IMR-90 (cell line): ENCODE measurements at regions not wholly inside any gene's neighbourhood (a gene's known extent, or its start where the extent isn't known, plus 50 kb on each side); places are given as distances from the start of the nearest gene placed in this dataset.

Source experiments
- ATAC-seq: fragments of 200-7000 bp; cut with Tn5 transposase; 2 replicates; pipeline ENCODE4 v1.9.1; 2020; ENCODE audit warnings: low read depth, mild to moderate bottlenecking, moderate library complexity
- BruUV-seq: library from RNA; stranded (reverse); fragments of 400-500 nt; replicated peaks from 2 replicates; lab custom pipeline; 2021; lab: Mats Ljungman, UMichigan
- CTCF ChIA-PET: fragments of 300-600 bp; formaldehyde crosslinking; extraction: SDS; loops from one replicate; lab custom pipeline; 2021; ENCODE audit warnings: antibody characterized with exemption; lab: Yijun Ruan, JAX
- POLR2A ChIA-PET: fragments of 300-600 bp; sonication (Branson Sonifier 250); formaldehyde crosslinking; loops from one replicate; lab custom pipeline; 2022; ENCODE audit warnings: antibody characterized with exemption; ENCODE audit not compliant: unreplicated experiment; lab: Charles Lee
- DNase-seq: peaks from one replicate; pipeline ENCODE4 v3.0.0; 2013
- H2AFZ ChIP-seq: replicated peaks from 2 replicates; pipeline ENCODE3; 2013; ENCODE audit warnings: low read length, mild to moderate bottlenecking; ENCODE audit not compliant: poor library complexity
- H2AK5ac ChIP-seq: 2 replicates; pipeline ENCODE4 v1.6.1; 2013; ENCODE audit warnings: low read depth, low read length, inconsistent platforms
- H2AK9ac ChIP-seq: replicated peaks from 2 replicates; pipeline ENCODE3; 2013; ENCODE audit warnings: mild to moderate bottlenecking, low read depth, low read length, moderate library complexity; ENCODE audit not compliant: poor library complexity
- H2BK120ac ChIP-seq: 2 replicates; pipeline ENCODE4 v1.6.1; 2013; ENCODE audit warnings: low read depth, low read length, inconsistent platforms
- H2BK15ac ChIP-seq: 3 replicates; pipeline ENCODE4 v1.6.1; 2013; ENCODE audit warnings: low read depth, low read length, inconsistent platforms
- H2BK20ac ChIP-seq: 2 replicates; pipeline ENCODE4 v1.6.1; 2013; ENCODE audit warnings: low read depth, mild to moderate bottlenecking, inconsistent platforms, low read length, moderate library complexity
- H2BK5ac ChIP-seq: 2 replicates; pipeline ENCODE4 v1.6.1; 2013; ENCODE audit warnings: mild to moderate bottlenecking, low read depth, low read length, inconsistent platforms; ENCODE audit not compliant: poor library complexity, severe bottlenecking
- H3K14ac ChIP-seq: replicated peaks from 2 replicates; pipeline ENCODE4 v1.6.1; 2013; ENCODE audit warnings: low read depth, low read length, inconsistent platforms
- H3K18ac ChIP-seq: 2 replicates; pipeline ENCODE4 v1.6.1; 2013; ENCODE audit warnings: low read depth, low read length, control low read depth
- H3K23ac ChIP-seq: 2 replicates; pipeline ENCODE4 v1.6.1; 2013; ENCODE audit warnings: low read depth, low read length, inconsistent platforms
- H3K27ac ChIP-seq: 2 replicates; pipeline ENCODE4 v1.5.1; 2013; ENCODE audit warnings: mild to moderate bottlenecking, control low read depth, low read length; ENCODE audit not compliant: insufficient read depth
- H3K27me3 ChIP-seq: 2 replicates; pipeline ENCODE4 v1.6.1; 2013; ENCODE audit warnings: low read length; ENCODE audit not compliant: control insufficient read depth, insufficient read depth
- H3K36me3 ChIP-seq: 2 replicates; pipeline ENCODE4 v1.6.1; 2013; ENCODE audit warnings: low read length, mixed read lengths; ENCODE audit not compliant: control insufficient read depth, insufficient read depth
- H3K4ac ChIP-seq: 2 replicates; pipeline ENCODE4 v1.6.1; 2013; ENCODE audit warnings: low read depth, low read length, inconsistent platforms
- H3K4me1 ChIP-seq: 2 replicates; pipeline ENCODE4 v1.6.1; 2013; ENCODE audit warnings: low read length, mixed read lengths; ENCODE audit not compliant: control insufficient read depth, insufficient read depth
- H3K4me2 ChIP-seq: 2 replicates; pipeline ENCODE4 v1.6.1; 2013; ENCODE audit warnings: low read depth, mild to moderate bottlenecking, control low read depth, low read length, moderate library complexity
- H3K4me3 ChIP-seq: 2 replicates; pipeline ENCODE4 v1.5.1; 2013; ENCODE audit warnings: low read depth, mild to moderate bottlenecking, control low read depth, low read length, moderate library complexity; ENCODE audit not compliant: insufficient read depth
- H3K56ac ChIP-seq: 2 replicates; pipeline ENCODE4 v1.6.1; 2013; ENCODE audit warnings: low read length, inconsistent platforms; ENCODE audit not compliant: insufficient read depth; ENCODE audit errors: extremely low read depth
- H3K79me1 ChIP-seq, 2 experiments: 2 replicates each; pipeline ENCODE4 v1.6.1; 2013; ENCODE audit warnings: low read length in 2 of 2, inconsistent platforms in 1 of 2, low read depth in 1 of 2
- H3K9ac ChIP-seq: 2 replicates; pipeline ENCODE4 v1.6.1; 2013; ENCODE audit warnings: low read depth, low read length, control low read depth
- H3K9me1 ChIP-seq: 2 replicates; pipeline ENCODE4 v1.6.1; 2013; ENCODE audit warnings: low read length, inconsistent platforms; ENCODE audit not compliant: insufficient read depth
- H3K9me3 ChIP-seq: 2 replicates; pipeline ENCODE4 v1.6.1; 2013; ENCODE audit warnings: low read length; ENCODE audit not compliant: control insufficient read depth, insufficient read depth
- H4K20me1 ChIP-seq: 2 replicates; pipeline ENCODE4 v1.6.1; 2013; ENCODE audit warnings: low read length, inconsistent platforms; ENCODE audit not compliant: insufficient read depth
- H4K5ac ChIP-seq: 2 replicates; pipeline ENCODE4 v1.6.1; 2013; ENCODE audit warnings: mild to moderate bottlenecking, low read depth, low read length, control low read depth
- H4K8ac ChIP-seq, 2 experiments: 2 replicates each; pipeline ENCODE4 v1.6.1; 2013; ENCODE audit warnings: low read depth in 2 of 2, low read length in 2 of 2, control low read depth in 1 of 2, inconsistent platforms in 1 of 2
- H4K91ac ChIP-seq: 2 replicates; pipeline ENCODE4 v1.6.1; 2013; ENCODE audit warnings: low read depth, low read length, inconsistent platforms; ENCODE audit not compliant: insufficient read depth
- BHLHE40 ChIP-seq: fragments of 150-350 bp; IDR thresholded peaks from 2 replicates; pipeline ENCODE4 v1.6.1; 2016; ENCODE audit warnings: mild to moderate bottlenecking, low read depth, low read length
- CEBPB ChIP-seq: IDR thresholded peaks from 2 replicates; pipeline ENCODE4 v1.6.1; 2012; ENCODE audit warnings: low read depth, low read length, improper control_type of control experiment
- FOS ChIP-seq: fragments of 150-350 bp; IDR thresholded peaks from 2 replicates; pipeline ENCODE4 v1.6.1; 2016; ENCODE audit warnings: low read depth, low read length
- MAFK ChIP-seq: IDR thresholded peaks from 2 replicates; pipeline ENCODE4 v1.6.1; 2012; ENCODE audit warnings: low read depth, low read length, improper control_type of control experiment
- MAZ ChIP-seq: IDR thresholded peaks from 2 replicates; pipeline ENCODE4 v1.6.1; 2012; ENCODE audit warnings: low read depth, mild to moderate bottlenecking, low read length, improper control_type of control experiment, moderate library complexity, borderline replicate concordance
- MXI1 ChIP-seq: IDR thresholded peaks from 2 replicates; pipeline ENCODE4 v1.6.1; 2012; ENCODE audit warnings: low read depth, mild to moderate bottlenecking, low read length, moderate library complexity, borderline replicate concordance
- NFE2L2 ChIP-seq: fragments of 150-350 bp; IDR thresholded peaks from 2 replicates; pipeline ENCODE4 v1.6.1; 2016; ENCODE audit warnings: low read depth, mild to moderate bottlenecking, low read length
- POLR2A ChIP-seq: IDR thresholded peaks from 2 replicates; pipeline ENCODE4 v1.6.1; 2012; ENCODE audit warnings: mild to moderate bottlenecking, low read depth, low read length
- RAD21 ChIP-seq: IDR thresholded peaks from 2 replicates; pipeline ENCODE4 v1.6.1; 2012; ENCODE audit warnings: low read length, improper control_type of control experiment
- RCOR1 ChIP-seq: IDR thresholded peaks from 2 replicates; pipeline ENCODE4 v1.6.1; 2012; ENCODE audit warnings: mild to moderate bottlenecking, low read length, improper control_type of control experiment; ENCODE audit not compliant: insufficient replicate concordance
- RFX5 ChIP-seq: IDR thresholded peaks from 2 replicates; pipeline ENCODE4 v1.8.0; 2012; ENCODE audit warnings: low read depth, mild to moderate bottlenecking, low read length, moderate library complexity
- WGBS, 2 experiments: methylation state at CpG; one replicate each; pipeline versions ENCODE4 v1.1.5 to v1.1.7; 2013; ENCODE audit warnings: missing lambda C conversion rate in 2 of 2; ENCODE audit not compliant: insufficient read length in 1 of 2; ENCODE audit errors: extremely low coverage in 2 of 2; 5-methylcytosine and 5-hydroxymethylcytosine counted together
- dilution Hi-C: fragments of 300-500 bp; cut with HindIII; formaldehyde crosslinking; loops from one replicate; pipeline ENCODE4 v1.14.3; 2018; ENCODE audit warnings: low sequenced_read_pairs; ENCODE audit not compliant: unreplicated experiment
- in situ Hi-C: fragments of 300-500 bp; cut with MboI; formaldehyde crosslinking; loops from 3 replicates; pipeline ENCODE4 v1.14.3; 2019; ENCODE audit warnings: low sequenced_read_pairs, inconsistent platforms, mixed read lengths
- intact Hi-C: fragments of 100-400 bp; cut with micrococcal nuclease; formaldehyde crosslinking; loops from 2 replicates; pipeline ENCODE4 v1.10.0; 2022
- TF ChIP-seq, protein P1 (sequence below): conservative IDR thresholded peaks from 2 replicates; pipeline ENCODE4 v1.5.1; 2012; ENCODE audit warnings: mild to moderate bottlenecking, low read depth, low read length, improper control_type of control experiment
- TF ChIP-seq, protein P2 (sequence below): fragments of 150-350 bp; IDR thresholded peaks from 2 replicates; pipeline ENCODE4 v1.6.1; 2016; ENCODE audit warnings: low read depth, mild to moderate bottlenecking, low read length, moderate library complexity, borderline replicate concordance
- TF ChIP-seq, protein P3 (sequence below): fragments of 150-350 bp; IDR thresholded peaks from 2 replicates; pipeline ENCODE4 v1.6.1; 2017; ENCODE audit warnings: mild to moderate bottlenecking, antibody characterized with exemption, low read length, low read depth

DNA sequence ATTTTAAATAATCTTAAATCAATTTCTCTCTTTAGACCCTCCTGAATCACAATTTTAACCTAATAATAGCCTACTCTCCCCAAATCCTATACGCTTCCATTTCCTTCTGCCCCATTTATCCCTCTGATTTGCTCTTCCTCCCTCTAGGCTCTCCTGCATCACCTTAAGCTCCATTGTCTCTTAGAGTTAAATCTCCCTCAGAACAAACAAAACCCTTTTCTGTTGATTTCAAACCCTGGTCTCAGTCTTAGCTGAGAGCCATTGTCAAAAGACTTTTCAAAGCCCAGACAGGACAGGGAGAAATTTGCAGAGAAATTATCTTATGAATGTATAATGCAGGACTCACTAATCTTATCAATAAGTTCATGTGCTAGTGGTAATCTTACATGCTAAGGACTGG lies 106.1 kb downstream of the C12orf75 start:
- DNase-seq (no peak), ATAC-seq (no peak)
- Histone ChIP-seq H3K9me3 (peaks cover 3% of the 10 kb centered on the region; the same call in 1 of the 2 replicates), H2AK9ac (no peak overlapping the region), H3K23ac (no peak overlapping the region), H4K8ac (no peak overlapping the region), H2BK5ac (no peak overlapping the region), H4K5ac (no peak overlapping the region), H2BK15ac (no peak overlapping the region), H3K14ac (no peak overlapping the region), H4K20me1 (no peaks in the 10 kb centered on the region), H2BK120ac (no peak overlapping the region), H2AK5ac (no peak overlapping the region), H3K79me1 (no peaks in the 10 kb centered on the region), H3K9me1 (no peaks in the 10 kb centered on the region), H3K4me2 (no peak overlapping the region), H3K36me3 (no peaks in the 10 kb centered on the region), H3K4ac (no peak overlapping the region), H3K56ac (no peak overlapping the region), H3K9ac (no peak overlapping the region), H3K27ac (no peak overlapping the region), H3K4me1 (peaks cover 4% of the 10 kb centered on the region; the same call in 1 of the 2 replicates), H3K18ac (no peak overlapping the region), H2BK20ac (no peak overlapping the region), H3K4me3 (no peak overlapping the region), H4K91ac (no peak overlapping the region), H2AFZ (no peak overlapping the region), H3K27me3 (no peaks in the 10 kb centered on the region)
- TF ChIP-seq RFX5, result no peak
- TF ChIP-seq, protein P1, sequence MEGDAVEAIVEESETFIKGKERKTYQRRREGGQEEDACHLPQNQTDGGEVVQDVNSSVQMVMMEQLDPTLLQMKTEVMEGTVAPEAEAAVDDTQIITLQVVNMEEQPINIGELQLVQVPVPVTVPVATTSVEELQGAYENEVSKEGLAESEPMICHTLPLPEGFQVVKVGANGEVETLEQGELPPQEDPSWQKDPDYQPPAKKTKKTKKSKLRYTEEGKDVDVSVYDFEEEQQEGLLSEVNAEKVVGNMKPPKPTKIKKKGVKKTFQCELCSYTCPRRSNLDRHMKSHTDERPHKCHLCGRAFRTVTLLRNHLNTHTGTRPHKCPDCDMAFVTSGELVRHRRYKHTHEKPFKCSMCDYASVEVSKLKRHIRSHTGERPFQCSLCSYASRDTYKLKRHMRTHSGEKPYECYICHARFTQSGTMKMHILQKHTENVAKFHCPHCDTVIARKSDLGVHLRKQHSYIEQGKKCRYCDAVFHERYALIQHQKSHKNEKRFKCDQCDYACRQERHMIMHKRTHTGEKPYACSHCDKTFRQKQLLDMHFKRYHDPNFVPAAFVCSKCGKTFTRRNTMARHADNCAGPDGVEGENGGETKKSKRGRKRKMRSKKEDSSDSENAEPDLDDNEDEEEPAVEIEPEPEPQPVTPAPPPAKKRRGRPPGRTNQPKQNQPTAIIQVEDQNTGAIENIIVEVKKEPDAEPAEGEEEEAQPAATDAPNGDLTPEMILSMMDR, result no peak
- TF ChIP-seq POLR2A, result no peak
- TF ChIP-seq, protein P2, sequence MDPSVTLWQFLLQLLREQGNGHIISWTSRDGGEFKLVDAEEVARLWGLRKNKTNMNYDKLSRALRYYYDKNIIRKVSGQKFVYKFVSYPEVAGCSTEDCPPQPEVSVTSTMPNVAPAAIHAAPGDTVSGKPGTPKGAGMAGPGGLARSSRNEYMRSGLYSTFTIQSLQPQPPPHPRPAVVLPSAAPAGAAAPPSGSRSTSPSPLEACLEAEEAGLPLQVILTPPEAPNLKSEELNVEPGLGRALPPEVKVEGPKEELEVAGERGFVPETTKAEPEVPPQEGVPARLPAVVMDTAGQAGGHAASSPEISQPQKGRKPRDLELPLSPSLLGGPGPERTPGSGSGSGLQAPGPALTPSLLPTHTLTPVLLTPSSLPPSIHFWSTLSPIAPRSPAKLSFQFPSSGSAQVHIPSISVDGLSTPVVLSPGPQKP, result no peak
- TF ChIP-seq RAD21, result no peak
- TF ChIP-seq CEBPB, result no peak
- no peak for TF ChIP-seq FOS
- no peak for TF ChIP-seq BHLHE40
- no peak for TF ChIP-seq MXI1
- TF ChIP-seq RCOR1, result no peak
- no peak for TF ChIP-seq MAFK
- no peak for TF ChIP-seq NFE2L2
- TF ChIP-seq MAZ, result no peak
- TF ChIP-seq, protein P3, sequence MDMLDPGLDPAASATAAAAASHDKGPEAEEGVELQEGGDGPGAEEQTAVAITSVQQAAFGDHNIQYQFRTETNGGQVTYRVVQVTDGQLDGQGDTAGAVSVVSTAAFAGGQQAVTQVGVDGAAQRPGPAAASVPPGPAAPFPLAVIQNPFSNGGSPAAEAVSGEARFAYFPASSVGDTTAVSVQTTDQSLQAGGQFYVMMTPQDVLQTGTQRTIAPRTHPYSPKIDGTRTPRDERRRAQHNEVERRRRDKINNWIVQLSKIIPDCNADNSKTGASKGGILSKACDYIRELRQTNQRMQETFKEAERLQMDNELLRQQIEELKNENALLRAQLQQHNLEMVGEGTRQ, result no peak
- no TSS peak for BruUV-seq
- in situ Hi-C loops, result no loop called here
- ChIA-PET CTCF (no interaction called here), POLR2A (no interaction called here)
- 100% methylated on average over 1 of the region's 1 CpG; no CpG with 5 or more reads in 1 of the 2 experiments for WGBS, 2 experiments
- dilution Hi-C loops, result no loop called here
- intact Hi-C loops, result no loop called here
